HL-60 (cell line): ENCODE measurements at regions not wholly inside any gene's neighbourhood (a gene's known extent, or its start where the extent isn't known, plus 50 kb on each side); places are given as distances from the start of the nearest gene placed in this dataset.

Experiments
- DNase-seq, 2 experiments: peaks; one replicate each; pipeline ENCODE4 v3.0.0-alpha.2; 2010 to 2020; ENCODE audit warnings: low read depth in 1 of 2, low spot score in 1 of 2
- H3K27ac ChIP-seq: fragments of 250-450 bp; sonication (Bioruptor Pico); replicated peaks from 2 replicates; pipeline ENCODE4 v1.5.1; 2020; ENCODE audit warnings: mild to moderate bottlenecking, moderate library complexity
- H3K27me3 ChIP-seq: fragments of 250-450 bp; sonication (Bioruptor Pico); 2 replicates; pipeline ENCODE4 v1.5.1; 2021; ENCODE audit warnings: mild to moderate bottlenecking, moderate library complexity; ENCODE audit not compliant: insufficient read depth, poor library complexity, severe bottlenecking
- H3K4me3 ChIP-seq: replicated peaks from 2 replicates; pipeline ENCODE4 v1.5.1; 2011; ENCODE audit warnings: mild to moderate bottlenecking, control low read depth, low read length; ENCODE audit not compliant: insufficient read depth
- GABPA ChIP-seq: IDR thresholded peaks from 2 replicates; pipeline ENCODE4 v1.6.1; 2012; ENCODE audit warnings: low read depth
- POLR2AphosphoS5 ChIP-seq: IDR thresholded peaks from 2 replicates; pipeline ENCODE4 v1.6.1; 2012; ENCODE audit warnings: low read depth
- REST ChIP-seq: IDR thresholded peaks from 2 replicates; pipeline ENCODE4 v1.6.1; 2012; ENCODE audit warnings: low read depth; ENCODE audit not compliant: insufficient replicate concordance
- SPI1 ChIP-seq: IDR thresholded peaks from 2 replicates; pipeline ENCODE4 v1.6.1; 2012; ENCODE audit warnings: low read depth, mild to moderate bottlenecking, borderline replicate concordance
- TF ChIP-seq, protein P1 (sequence below): IDR thresholded peaks from one replicate; pipeline ENCODE4 v1.5.1; 2011; ENCODE audit warnings: low read length, control low read depth, inconsistent platforms; ENCODE audit not compliant: insufficient read depth

- no peak for DNase-seq
- H3K4me3 ChIP-seq = no peak overlapping the region
Observed at GRCh38 chr3:3654916-3655315, 144.3 kb upstream of the LRRN1 start.

DNA sequence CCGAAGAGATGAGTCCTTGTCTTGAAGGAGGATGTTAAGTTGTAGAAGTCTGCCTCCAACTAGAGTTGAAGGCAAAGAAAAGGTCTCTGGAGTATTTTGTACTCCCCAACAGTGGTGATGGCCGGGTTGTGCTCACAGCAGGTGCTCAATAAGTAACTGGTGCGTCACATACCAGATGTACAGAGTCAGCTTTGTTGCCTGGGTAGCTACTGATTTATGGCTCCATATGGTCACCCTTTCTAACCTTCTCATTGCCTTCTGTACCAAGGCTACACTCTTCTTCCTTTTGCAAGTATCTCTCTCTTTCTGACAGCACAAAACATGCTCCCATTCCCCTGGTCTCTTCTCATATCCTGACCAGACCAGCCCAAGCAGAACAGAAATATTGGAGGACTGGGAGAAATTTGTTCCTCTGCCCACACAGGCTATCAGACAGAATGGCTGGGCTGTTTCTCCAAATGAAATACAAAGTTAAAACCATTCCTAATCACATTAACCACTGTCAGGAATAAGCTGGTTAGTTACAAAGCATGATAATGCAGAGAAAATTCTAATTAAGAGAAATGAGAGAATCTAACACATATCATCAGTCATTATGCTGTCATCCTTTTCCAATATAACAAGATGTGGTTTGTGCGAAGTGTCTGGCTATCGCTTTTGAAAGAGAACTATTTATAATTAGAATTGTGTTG is 150.1 kb upstream of the LRRN1 start:
- no peak for DNase-seq
- Histone ChIP-seq H3K27ac (no peak overlapping the region), H3K4me3 (no peak overlapping the region), H3K27me3 (no peaks in the 10 kb centered on the region)
- TF ChIP-seq SPI1 (no peak), GABPA (no peak), POLR2AphosphoS5 (no peak), REST (no peak)
- TF ChIP-seq, protein P1, sequence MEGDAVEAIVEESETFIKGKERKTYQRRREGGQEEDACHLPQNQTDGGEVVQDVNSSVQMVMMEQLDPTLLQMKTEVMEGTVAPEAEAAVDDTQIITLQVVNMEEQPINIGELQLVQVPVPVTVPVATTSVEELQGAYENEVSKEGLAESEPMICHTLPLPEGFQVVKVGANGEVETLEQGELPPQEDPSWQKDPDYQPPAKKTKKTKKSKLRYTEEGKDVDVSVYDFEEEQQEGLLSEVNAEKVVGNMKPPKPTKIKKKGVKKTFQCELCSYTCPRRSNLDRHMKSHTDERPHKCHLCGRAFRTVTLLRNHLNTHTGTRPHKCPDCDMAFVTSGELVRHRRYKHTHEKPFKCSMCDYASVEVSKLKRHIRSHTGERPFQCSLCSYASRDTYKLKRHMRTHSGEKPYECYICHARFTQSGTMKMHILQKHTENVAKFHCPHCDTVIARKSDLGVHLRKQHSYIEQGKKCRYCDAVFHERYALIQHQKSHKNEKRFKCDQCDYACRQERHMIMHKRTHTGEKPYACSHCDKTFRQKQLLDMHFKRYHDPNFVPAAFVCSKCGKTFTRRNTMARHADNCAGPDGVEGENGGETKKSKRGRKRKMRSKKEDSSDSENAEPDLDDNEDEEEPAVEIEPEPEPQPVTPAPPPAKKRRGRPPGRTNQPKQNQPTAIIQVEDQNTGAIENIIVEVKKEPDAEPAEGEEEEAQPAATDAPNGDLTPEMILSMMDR = no peak

More at GRCh38 chr3:3654916-3655315, 144.3 kb upstream of the LRRN1 start:
- TF ChIP-seq, protein P1 = no peak
- TF ChIP-seq GABPA = no peak
- TF ChIP-seq REST = no peak
- no peak for TF ChIP-seq SPI1
- no peak for TF ChIP-seq POLR2AphosphoS5
- Histone ChIP-seq H3K27me3 (no peaks in the 10 kb centered on the region), H3K27ac (no peak overlapping the region)

DNA sequence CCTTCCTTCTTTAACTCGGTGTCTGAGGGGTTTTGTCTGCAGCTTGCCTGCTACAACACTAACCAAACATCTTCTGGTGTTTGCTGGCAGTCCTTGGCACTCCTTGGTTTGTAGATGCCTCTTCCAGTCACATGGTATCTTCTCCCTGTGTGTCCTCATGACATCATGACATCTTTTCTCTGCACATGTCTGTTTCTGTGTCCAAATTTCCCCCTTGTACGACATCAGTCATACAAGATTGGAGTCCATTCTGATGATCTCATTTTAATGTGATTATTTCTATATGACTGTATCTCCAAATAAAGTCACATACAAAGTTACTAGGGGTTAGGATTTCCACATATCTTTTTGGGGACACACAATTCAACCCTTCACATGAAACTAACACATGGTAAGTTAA is 152.3 kb upstream of the LRRN1 start:
- no peak for TF ChIP-seq GABPA
- no peak for TF ChIP-seq REST
- TF ChIP-seq, protein P1 = no peak
- no peak for TF ChIP-seq POLR2AphosphoS5
- DNase-seq = no peak
- Histone ChIP-seq H3K4me3 (no peak overlapping the region), H3K27me3 (no peaks in the 10 kb centered on the region), H3K27ac (no peak overlapping the region)
